HG03558 (cell line): ENCODE measurements at regions not wholly inside any gene's neighbourhood (a gene's known extent, or its start where the extent isn't known, plus 50 kb on each side); places are given as distances from the start of the nearest gene placed in this dataset.
"Not testable (repeated sequence)": the region's sequence is repeated elsewhere in the genome, so short reads cannot be mapped to it uniquely, and the experiment has no call there.

Source experiments
- ATAC-seq: cut with Tn5 transposase; IDR thresholded peaks from one replicate; pipeline ENCODE4 v1.9.1; 2021; ENCODE audit warnings: moderate number of reproducible peaks; ENCODE audit not compliant: unreplicated experiment; ENCODE audit errors: extremely low read depth

DNA sequence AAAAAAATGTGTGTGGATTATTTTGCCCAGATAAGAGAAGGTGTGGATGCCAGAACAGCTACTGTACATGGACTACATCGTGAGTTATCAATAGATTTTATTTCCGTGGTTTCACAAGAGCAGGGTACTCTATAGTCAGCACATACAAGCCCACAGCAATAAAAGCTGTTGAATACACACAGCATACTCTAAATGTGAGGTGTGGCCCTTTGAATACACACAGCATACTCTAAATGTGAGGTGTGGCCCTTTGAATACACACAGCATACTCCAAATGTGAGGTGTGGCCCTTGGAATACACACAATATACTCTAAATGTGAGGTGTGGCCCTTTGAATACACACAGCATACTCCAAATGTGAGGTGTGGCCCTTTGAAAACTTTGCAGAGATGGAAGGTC is 287.4 kb upstream of the ADARB2 start:
- not testable (repeated sequence) for ATAC-seq

DNA sequence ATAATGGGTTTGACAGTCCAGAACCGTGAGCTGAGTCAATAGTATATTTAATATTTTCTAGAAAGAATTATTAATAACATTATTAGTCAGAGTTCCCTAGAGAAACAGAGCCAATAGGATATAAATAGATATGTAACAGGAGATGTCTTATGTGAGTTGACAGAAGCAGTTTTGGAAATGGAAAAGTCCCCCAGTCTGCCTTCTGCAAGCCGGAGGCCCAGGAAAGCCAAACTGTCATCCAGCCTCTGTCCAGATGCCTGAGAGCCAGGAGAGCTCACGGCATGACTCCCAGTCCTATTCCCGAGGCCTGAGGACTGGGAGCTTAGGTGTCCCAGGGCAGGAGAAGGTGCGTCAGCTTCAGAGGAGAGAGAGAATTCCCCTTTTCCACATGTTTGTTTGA is 286.4 kb upstream of the ADARB2 start:
- no peak for ATAC-seq

DNA sequence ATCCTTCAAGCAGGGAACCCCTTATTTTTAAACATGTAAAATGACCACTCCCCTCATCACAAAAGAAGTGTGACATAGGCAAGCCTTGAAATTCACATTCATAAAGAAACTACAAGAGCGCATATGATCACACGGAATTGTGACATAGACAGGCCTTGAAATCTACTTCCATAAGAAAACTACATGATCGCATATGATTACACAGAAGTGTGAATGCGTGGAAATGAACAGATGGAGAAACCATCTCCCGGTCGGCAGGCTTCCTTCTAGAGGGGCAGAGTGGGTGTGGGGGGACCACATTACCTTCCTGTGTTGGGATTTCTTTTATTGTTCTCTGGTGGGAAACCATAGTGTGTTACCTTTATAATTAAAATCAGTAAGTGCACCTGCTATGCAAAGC is 285.1 kb upstream of the ADARB2 start:
- ATAC-seq, result no peak

DNA sequence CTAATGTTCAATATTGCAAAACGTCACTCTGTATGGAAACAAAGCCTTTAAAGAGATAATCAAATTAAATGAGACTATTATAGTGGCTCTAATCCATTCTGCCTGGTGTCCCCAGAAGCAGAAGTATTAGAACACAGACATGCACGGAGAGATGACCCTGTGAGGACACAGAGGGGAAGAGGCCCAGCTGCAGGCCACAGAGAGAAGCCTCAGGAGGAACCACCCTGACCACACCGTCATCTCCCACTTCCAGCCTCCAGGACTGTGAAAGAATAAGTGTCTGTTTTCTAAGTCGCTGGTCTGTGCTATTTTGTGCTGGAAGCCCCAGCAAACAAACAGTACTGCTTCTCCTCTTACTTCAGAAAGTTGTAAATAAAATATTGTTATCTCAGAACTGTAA is 283.5 kb upstream of the ADARB2 start:
- ATAC-seq, result no peak

DNA sequence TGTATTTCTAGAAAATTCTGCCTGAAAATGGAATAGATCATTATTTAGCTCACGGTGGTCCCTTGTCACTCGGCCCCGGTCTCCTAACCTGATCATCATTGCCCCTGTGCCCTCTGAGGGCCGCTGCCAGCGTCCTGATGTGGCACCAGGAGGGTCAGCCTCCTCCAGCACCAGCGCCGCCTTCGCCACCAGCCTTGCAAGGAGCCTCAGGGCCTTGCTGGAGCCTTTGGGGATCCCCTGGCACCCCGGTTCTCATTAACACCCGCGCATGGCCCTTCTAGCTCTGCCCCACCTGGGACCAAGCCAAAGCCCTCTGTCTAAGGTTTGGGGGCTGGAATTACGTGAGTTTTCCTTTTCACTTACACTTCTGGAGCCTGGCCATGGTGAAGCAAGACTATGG is 282.5 kb upstream of the ADARB2 start:
- no peak for ATAC-seq

DNA sequence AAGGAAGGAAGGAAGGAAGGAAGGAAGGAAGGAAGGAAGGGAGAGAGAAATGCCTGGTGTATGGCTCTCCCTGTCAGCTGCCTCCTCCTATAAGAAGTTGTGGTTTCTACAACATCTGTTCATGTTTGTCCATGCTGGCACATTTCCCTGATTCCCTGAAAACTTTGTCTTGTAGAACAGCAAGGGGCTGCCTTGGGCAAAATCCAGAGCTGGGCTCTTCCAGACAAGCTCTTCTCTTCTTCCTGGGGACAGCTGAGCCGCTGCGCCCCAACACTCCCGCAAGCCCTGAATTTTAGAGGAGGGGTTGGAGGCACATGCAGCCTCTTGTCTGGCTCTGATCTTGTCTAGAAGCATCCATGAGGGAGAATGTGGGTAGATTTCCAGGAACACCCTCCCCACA is 282.0 kb upstream of the ADARB2 start:
- no peak for ATAC-seq

DNA sequence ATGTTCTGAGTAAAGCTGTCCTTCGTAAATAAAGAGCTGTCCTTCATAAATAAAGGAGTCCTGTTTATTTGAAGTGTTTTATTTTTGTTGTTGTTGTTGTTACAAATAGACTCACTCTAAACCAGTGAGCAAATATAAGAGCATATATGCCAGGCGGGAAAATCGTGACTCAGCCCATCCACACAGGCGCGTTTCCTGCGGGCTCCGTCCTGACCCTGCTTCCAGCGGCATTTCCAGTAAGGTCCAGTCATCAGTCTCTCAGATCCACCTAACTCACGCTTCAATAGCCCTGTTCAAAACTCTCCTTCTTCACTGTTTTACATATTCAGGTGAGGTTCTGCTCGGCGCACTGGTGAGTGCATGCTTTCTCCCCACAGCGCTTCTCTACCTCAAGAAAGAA is 277.2 kb upstream of the ADARB2 start:
- ATAC-seq, result no peak

DNA sequence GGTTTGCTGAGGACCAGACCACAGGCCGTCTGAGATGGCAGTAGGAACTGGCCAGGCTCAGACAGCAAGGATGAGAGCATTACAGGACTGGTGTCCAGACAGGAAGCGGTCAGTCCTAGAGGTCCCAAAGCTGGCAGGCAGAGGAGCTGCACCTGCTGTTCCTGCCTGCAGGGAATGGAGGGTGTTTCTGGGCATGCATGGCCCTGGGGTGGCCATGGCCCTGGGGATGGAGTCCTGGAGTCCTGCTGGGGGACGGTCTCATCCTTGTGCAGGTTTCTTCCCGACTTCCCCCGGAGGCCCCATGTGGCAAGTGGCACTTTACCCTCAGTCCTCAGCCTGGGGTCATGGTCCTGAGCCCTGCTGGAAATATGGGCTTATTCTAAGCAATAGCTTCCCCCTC is 274.9 kb upstream of the ADARB2 start:
- ATAC-seq, result no peak

DNA sequence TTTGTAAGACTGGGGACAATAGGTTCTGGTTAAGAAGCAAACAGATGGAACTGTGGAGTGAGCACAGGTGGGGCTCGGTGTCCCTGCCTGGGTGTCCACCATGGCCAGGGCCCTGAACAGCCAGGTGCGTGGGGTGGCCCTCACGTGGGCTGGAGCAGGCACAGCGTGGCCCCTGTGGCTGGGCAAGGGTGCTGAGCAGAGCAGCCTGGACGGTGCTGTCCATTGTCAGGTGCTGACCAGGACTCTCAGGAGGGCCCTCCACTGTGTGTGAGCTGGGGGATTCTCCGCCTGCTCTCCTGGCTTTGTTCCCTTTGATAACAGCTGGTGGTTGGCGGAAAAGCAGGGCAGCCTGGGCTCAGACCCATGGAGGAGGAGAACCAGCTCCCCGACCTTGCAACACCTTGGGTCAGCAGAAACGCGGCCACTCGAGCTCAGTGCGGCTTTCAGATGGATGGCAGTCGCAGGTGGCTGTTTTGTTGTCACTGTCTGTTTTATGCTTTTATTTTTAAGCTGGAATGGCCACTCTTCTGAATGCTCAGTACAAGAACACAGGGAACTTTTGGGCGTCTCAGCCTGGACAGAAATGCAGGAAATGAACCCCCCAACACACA is 273.9 kb upstream of the ADARB2 start:
- no peak for ATAC-seq

DNA sequence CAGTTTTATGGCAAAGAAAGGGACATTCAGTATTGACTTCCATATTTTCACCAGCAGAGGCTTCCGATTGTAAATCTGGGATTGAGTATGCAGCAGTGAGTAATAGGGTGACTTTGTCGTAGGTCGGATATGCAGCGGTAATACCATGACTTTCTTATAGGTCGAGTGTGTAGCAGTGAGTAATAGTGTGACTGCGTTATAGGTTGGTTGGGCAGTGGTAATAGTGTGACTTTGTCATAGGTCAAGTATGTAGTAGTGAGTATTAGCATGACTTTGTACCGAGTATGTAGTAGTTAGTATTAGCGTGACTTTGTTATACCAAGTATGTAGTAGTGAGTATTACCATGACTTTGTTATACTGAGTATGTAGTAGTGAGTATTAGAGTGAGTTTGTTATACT is 268.2 kb upstream of the ADARB2 start:
- ATAC-seq, result no peak

DNA sequence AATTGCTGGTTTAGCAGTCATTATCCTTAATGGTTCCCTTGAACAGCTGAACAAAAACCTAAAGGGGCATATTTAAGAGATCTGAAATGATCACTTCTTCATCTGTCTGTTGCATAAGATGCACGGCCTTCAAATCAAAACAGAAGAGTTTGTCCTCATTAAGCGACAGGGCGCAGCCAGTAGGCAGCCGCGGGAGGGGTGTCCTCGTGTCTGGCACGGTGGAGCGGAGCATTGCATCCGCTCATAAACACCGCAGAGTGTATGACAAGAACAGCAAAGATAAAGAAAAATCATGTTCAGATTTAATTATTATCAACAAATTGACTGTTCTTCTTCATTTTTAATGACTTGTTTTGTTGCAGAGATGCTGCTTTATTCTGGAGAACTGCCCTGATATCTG is 255.6 kb upstream of the ADARB2 start:
- no peak for ATAC-seq

DNA sequence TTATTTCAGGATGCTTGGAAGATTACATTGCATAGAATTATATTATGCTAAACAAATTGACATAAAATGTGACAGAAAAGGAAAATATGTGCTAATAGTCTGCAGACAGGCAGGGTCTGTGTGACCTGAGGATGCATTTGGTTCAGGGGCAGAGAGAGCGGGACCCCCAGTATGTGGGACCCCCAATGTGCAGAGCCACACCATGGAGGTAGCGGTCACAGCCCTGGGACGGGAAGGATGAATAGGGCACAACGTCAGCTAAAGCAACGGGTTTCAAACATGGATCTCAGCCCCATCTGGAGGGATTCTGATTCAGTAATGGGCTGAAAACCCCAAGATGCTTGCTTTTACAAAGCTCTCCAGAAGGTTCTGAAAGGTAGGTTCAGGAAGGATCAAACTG is 251.8 kb upstream of the ADARB2 start:
- no peak for ATAC-seq

DNA sequence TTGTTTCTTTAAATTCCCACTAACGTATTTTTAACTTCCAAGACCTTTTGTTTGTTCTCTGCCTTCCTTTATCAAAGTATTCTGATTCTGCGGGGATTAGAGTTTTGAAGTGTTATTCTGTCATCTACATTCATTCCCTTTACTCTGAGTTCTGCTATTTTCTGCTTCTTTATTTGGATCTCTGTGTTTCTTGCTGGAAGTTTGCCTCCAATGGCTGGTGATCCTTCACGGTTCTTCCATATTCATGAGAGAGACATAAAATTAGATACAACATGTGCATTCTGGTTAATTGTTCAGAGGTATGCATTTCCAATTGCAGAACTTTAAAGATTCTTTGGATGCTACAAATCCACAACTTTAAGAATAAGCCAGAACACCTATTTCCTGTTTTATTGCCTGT is 244.7 kb upstream of the ADARB2 start:
- no peak for ATAC-seq

DNA sequence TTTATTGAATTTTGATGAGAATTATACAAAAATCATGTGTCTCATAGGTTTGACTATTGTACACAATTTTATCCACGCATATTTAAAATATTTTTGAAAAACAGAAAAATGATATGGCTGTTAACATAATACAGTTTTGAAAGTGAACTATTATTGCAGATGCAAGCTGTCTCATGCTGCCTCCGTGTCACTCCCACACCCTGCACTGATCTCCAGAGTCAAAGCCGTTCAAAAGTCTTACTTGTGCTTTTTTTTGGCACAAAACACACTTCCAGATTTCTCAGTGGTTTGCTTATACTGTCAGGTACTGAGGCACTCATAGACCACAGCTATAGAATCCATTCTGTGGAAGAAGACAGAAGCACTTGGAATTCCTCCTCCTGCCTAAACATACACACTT is 243.1 kb upstream of the ADARB2 start:
- ATAC-seq, result no peak

DNA sequence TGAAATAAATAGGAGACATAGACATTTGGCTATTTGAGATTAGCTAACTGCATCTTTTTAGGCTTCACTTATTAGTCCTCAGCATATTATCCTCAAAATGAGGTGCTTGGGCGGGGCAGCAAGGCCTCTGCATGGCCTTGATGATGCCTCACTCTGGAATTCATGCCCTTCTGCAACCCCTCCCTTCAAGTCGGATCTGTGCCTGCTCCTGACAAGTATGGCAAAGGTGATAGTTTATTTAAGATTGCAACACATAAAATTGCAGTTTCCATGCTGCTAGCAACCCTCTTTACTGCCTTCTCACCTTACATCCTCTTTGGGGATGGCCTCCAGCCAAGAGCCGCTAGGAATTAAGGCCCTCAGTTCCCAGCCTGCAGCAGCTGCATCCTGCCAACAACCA is 241.3 kb upstream of the ADARB2 start:
- ATAC-seq, result no peak

DNA sequence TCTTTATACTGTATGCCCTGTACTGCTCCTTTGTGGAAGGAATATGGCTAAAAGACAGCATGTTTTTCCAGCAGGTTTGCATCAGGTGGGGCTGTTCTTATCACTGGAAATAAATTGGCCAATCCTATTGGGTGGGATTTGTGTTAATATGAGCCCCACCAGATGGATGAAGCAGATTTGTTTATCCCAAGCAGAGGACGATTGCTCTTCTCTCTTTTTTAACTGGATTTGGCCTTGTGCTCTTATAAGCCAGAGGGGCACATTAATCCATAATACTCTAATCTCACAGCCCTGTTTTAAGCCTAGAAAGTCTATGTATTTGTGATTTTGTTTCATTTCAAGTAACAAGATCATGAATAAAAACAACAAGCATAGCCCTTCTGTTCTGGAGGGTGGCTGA is 240.1 kb upstream of the ADARB2 start:
- ATAC-seq, result no peak

DNA sequence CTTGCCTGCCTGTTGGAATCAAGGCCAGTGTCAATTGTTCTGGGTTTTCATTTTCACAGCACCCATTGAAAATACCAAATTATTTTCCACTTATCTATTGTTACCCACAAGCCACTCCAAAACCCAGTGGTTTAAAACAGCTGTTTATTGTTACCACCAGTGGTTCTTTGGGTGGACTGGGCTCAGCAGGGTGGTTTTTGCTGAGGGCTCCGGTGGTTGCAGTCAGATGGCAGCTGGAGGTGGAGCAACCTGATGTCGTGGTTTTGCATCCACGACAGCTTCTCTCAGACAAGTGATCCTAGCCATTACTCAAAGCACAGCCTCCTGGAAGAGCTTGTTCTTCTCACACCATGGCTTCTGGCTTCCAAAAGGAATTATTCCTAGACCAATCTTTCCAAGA is 235.1 kb upstream of the ADARB2 start:
- ATAC-seq, result no peak

DNA sequence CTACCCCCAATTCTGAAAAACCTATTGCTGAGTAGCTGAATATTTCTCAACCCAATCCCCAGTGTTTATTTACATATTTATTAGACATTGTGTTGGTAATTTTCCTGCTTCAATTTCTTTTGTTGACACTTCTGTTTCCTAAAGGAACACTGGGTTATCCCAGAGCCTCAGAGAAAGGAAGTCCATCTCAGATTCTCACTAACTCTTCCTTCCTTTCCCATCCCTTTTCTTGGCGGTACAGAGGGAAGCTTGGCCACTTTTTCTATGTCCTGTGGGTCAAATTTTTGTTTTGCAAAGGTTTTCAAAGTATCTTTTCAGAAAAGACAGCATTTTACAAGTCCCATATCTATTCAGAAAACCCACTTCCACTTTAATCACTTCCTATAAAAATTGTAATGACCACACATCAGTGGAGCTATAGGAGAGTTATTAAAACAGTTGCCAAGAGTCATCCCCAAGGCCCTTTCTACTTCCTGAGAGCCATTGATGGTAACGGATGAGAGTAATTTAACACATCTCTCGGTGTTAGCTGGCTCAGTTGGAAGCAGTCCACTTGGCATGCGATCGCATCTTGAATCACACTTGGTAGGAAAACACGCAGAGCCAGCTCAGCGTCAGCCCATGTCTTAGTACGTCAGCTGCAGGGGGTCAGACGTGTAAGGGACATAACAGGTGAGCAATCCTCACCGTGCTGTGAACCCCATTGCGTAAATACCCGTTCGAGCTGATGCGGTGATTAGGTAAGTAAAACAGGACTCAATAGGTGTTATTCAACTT is 231.1 kb upstream of the ADARB2 start:
- ATAC-seq, result no peak

DNA sequence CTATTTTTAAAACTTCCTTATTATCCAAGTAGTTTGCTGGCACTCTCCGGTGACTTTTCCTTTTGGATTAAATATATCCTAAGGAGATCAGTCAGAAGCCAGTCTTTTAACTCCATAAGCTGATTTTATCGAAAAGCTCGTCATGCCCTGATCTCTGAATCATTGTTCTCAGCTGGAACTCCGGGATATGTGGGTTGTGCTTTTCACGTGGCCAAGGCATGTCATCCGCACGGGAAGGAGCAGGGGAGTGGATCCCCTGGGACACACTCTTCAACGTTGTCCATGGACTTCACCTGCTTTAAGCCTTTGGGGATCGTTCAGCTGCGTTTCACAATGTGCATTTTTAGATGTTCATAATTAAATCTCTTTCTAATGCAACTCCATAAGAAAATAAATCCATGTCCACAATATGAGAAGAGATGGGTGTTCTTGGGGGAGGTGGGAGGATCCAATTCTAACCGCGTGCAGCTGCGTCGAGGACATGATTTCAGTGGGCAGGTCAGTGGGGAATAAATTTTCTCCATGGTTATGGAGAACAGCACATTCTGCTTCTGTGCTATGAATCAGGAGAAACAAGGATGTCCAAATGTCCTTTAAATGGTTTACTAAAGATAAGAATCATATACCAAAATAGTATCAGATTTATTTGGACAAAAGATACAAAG is 229.5 kb upstream of the ADARB2 start:
- ATAC-seq, result no peak

DNA sequence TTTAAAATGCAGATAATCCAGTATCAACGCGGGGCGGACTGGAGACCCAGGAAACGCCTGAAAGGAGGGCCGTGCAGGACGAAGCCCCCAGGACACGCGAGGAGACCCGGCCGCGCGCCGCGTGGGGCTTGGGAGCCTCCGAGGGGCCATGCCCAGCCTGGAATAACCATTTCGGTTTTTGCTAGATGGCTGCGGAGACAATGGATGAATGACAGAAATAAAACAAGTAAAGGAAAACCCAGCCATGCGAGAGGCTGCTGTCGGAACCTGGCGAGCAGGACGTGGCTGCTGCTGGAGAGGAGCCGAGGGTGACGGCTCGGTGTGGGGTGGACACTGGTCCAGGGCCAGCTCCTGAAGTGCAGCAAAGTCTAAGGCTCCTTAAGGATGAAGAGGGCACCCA is 227.2 kb upstream of the ADARB2 start:
- ATAC-seq, result no peak

DNA sequence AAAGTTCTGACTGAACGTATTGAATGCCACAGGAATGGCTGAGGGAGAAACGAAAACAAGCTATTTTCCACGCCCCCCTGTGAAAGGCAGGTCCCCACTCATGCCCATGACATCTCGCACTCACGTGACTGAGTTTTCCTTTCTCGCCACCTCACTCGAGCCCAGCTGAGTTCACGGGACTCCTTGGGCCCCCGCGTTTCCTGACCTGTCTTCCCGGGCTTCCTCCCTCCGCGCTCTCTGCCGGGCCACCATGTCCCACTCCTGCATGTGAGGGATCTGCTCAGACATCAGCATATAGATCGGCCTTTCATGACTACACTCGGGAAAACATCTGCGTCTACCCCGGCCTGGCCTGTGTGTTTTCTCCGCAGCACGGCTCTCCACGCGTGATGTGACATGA is 226.0 kb upstream of the ADARB2 start:
- ATAC-seq, result no peak

DNA sequence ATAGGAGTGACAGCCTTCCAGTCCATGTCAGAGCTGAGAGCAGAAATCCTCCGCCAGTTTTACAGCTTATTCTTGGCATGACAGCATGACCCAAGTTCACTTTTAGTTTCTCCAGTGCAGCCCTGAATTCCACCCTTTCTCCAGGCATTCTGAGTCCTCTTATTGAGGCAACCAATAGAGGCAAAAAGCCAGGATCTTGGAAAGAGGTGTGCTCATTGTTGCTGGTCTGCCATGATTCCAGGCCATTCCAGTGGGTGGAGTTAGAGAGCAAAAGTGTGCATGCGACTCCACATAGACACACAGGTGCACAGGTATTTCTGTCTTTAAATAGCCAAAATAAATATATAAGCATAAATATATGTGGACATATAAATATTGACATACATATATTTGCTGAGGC is 224.7 kb upstream of the ADARB2 start:
- ATAC-seq, result no peak
